H9 (cell line): ENCODE measurements at regions not wholly inside any gene's neighbourhood (a gene's known extent, or its start where the extent isn't known, plus 50 kb on each side); places are given as distances from the start of the nearest gene placed in this dataset.

Experiments used
- DNase-seq: peaks from one replicate; pipeline ENCODE4 v3.0.0-alpha.2; 2017
- H2AFZ ChIP-seq: one replicate; pipeline ENCODE4 v1.6.1; 2013; ENCODE audit warnings: mild to moderate bottlenecking, low read length, control low read depth, moderate library complexity
- H2AK5ac ChIP-seq: 2 replicates; pipeline ENCODE4 v1.6.1; 2013; ENCODE audit warnings: low read length, control low read depth, mixed read lengths; ENCODE audit not compliant: insufficient read length
- H2BK120ac ChIP-seq: one replicate; pipeline ENCODE4 v1.6.1; 2013; ENCODE audit warnings: low read depth, mild to moderate bottlenecking, low read length, control low read depth, inconsistent platforms; ENCODE audit not compliant: poor library complexity, severe bottlenecking
- H2BK12ac ChIP-seq: 2 replicates; pipeline ENCODE4 v1.6.1; 2013; ENCODE audit warnings: low read length, control low read depth, mixed read lengths, low read depth; ENCODE audit not compliant: insufficient read length
- H2BK15ac ChIP-seq: 2 replicates; pipeline ENCODE4 v1.6.1; 2013; ENCODE audit warnings: low read depth, low read length, control low read depth
- H2BK20ac ChIP-seq: one replicate; pipeline ENCODE4 v1.6.1; 2013; ENCODE audit warnings: low read depth, mild to moderate bottlenecking, low read length, control low read depth, inconsistent platforms; ENCODE audit not compliant: poor library complexity, severe bottlenecking
- H2BK5ac ChIP-seq: 2 replicates; pipeline ENCODE4 v1.6.1; 2013; ENCODE audit warnings: low read length, control low read depth, mixed read lengths; ENCODE audit not compliant: insufficient read length
- H3K14ac ChIP-seq: 2 replicates; pipeline ENCODE4 v1.6.1; 2013; ENCODE audit warnings: low read length, control low read depth; ENCODE audit not compliant: insufficient read depth
- H3K18ac ChIP-seq: 2 replicates; pipeline ENCODE4 v1.6.1; 2013; ENCODE audit warnings: low read depth, mild to moderate bottlenecking, mixed read lengths, low read length, control low read depth; ENCODE audit not compliant: insufficient read length
- H3K23ac ChIP-seq: 2 replicates; pipeline ENCODE4 v1.6.1; 2013; ENCODE audit warnings: low read length, control low read depth, mixed read lengths, low read depth; ENCODE audit not compliant: insufficient read length
- H3K23me2 ChIP-seq: 2 replicates; pipeline ENCODE4 v1.6.1; 2013; ENCODE audit warnings: low read depth, mild to moderate bottlenecking, mixed read lengths, low read length, control low read depth; ENCODE audit not compliant: insufficient read length, poor library complexity, severe bottlenecking
- H3K27ac ChIP-seq: 2 replicates; pipeline ENCODE4 v1.5.1; 2013; ENCODE audit warnings: low read length, control low read depth, mixed read lengths, low read depth; ENCODE audit not compliant: insufficient read length
- H3K27me3 ChIP-seq: 2 replicates; pipeline ENCODE4 v1.6.1; 2013; ENCODE audit warnings: low read length, control low read depth, inconsistent platforms; ENCODE audit not compliant: insufficient read depth
- H3K4ac ChIP-seq: 2 replicates; pipeline ENCODE4 v1.6.1; 2013; ENCODE audit warnings: low read depth, mild to moderate bottlenecking, control low read depth, inconsistent platforms, low read length, moderate library complexity
- H3K4me1 ChIP-seq: 2 replicates; pipeline ENCODE4 v1.6.1; 2013; ENCODE audit warnings: low read length, control low read depth, inconsistent platforms; ENCODE audit not compliant: insufficient read depth
- H3K4me2 ChIP-seq: 2 replicates; pipeline ENCODE4 v1.6.1; 2013; ENCODE audit warnings: low read length, control low read depth, mixed read lengths; ENCODE audit not compliant: insufficient read length, insufficient read depth
- H3K56ac ChIP-seq: 2 replicates; pipeline ENCODE4 v1.6.1; 2013; ENCODE audit warnings: low read depth, mild to moderate bottlenecking, mixed read lengths, low read length, control low read depth; ENCODE audit not compliant: insufficient read length
- H3K79me1 ChIP-seq: 2 replicates; pipeline ENCODE4 v1.6.1; 2013; ENCODE audit warnings: low read depth, mild to moderate bottlenecking, moderate library complexity, low read length, control low read depth, inconsistent platforms; ENCODE audit not compliant: insufficient read depth, poor library complexity, severe bottlenecking
- H3K79me2 ChIP-seq: 2 replicates; pipeline ENCODE4 v1.6.1; 2013; ENCODE audit warnings: low read length, control low read depth, inconsistent platforms; ENCODE audit not compliant: insufficient read depth
- H3K9ac ChIP-seq: 2 replicates; pipeline ENCODE4 v1.6.1; 2013; ENCODE audit warnings: low read length, control low read depth, mixed read lengths; ENCODE audit not compliant: insufficient read length; ENCODE audit errors: extremely low read depth
- H3K9me3 ChIP-seq: one replicate; pipeline ENCODE4 v1.6.1; 2013; ENCODE audit warnings: low read depth, low read length, inconsistent platforms; ENCODE audit not compliant: control insufficient read depth
- H3T11ph ChIP-seq: one replicate; pipeline ENCODE4 v1.6.1; 2013; ENCODE audit warnings: mild to moderate bottlenecking, low read length, control low read depth, inconsistent platforms
- H4K20me1 ChIP-seq: one replicate; pipeline ENCODE4 v1.6.1; 2013; ENCODE audit not compliant: control insufficient read depth, insufficient read length, insufficient read depth
- H4K5ac ChIP-seq: 2 replicates; pipeline ENCODE4 v1.6.1; 2013; ENCODE audit warnings: low read depth, mild to moderate bottlenecking, mixed read lengths, low read length, control low read depth; ENCODE audit not compliant: insufficient read length
- H4K8ac ChIP-seq: replicated peaks from 2 replicates; pipeline ENCODE4 v1.6.1; 2013; ENCODE audit warnings: low read length, control low read depth, mixed read lengths, low read depth; ENCODE audit not compliant: insufficient read length
- H4K91ac ChIP-seq: 2 replicates; pipeline ENCODE4 v1.6.1; 2013; ENCODE audit warnings: low read depth, mild to moderate bottlenecking, moderate library complexity, mixed read lengths, low read length, control low read depth; ENCODE audit not compliant: insufficient read length
- H3K27ac Mint-ChIP-seq, 3 experiments: 2 replicates in 2 of 3; 3 replicates in 1 of 3; pipeline ENCODE4 v1.8.0; 2020 to 2021; ENCODE audit warnings: mixed read lengths in 3 of 3, mild to moderate bottlenecking in 1 of 3, moderate library complexity in 1 of 3
- H3K27me3 Mint-ChIP-seq: 2 replicates; pipeline ENCODE4 v1.8.0; 2021; ENCODE audit warnings: low read depth, mild to moderate bottlenecking, moderate library complexity, mixed read lengths
- H3K36me3 Mint-ChIP-seq, 3 experiments: 2 replicates in 2 of 3; 3 replicates in 1 of 3; pipeline ENCODE4 v1.8.0; 2020 to 2021; ENCODE audit warnings: low read depth in 3 of 3, mixed read lengths in 3 of 3; ENCODE audit not compliant: insufficient read depth in 1 of 3
- H3K4me1 Mint-ChIP-seq, 2 experiments: 2 replicates each; pipeline ENCODE4 v1.8.0; 2020; ENCODE audit warnings: mixed read lengths in 2 of 2
- H3K4me3 Mint-ChIP-seq, 2 experiments: 2 replicates in 1 of 2; 3 replicates in 1 of 2; pipeline ENCODE4 v1.8.0; 2020 to 2021; ENCODE audit warnings: mild to moderate bottlenecking in 2 of 2, mixed read lengths in 2 of 2, moderate library complexity in 1 of 2
- H3K9me3 Mint-ChIP-seq, 2 experiments: 2 replicates in 1 of 2; 3 replicates in 1 of 2; pipeline ENCODE4 v1.8.0; 2020; ENCODE audit warnings: mild to moderate bottlenecking in 2 of 2, mixed read lengths in 2 of 2, moderate library complexity in 1 of 2
- WGBS: extraction: QIAGEN DNeasy Blood & Tissue Kit; methylation state at CpG from one replicate; pipeline ENCODE4 v1.1.7; 2013; ENCODE audit warnings: missing lambda C conversion rate, low lambda C conversion rate, mixed read lengths; ENCODE audit not compliant: insufficient read length; ENCODE audit errors: extremely low coverage; 5-methylcytosine and 5-hydroxymethylcytosine counted together
- TF ChIP-seq, protein P1 (sequence below): fragments of 200-600 bp; sonication (generic); conservative IDR thresholded peaks from 3 replicates; pipeline ENCODE4 v1.8.0; 2021; ENCODE audit warnings: antibody characterized with exemption, mild to moderate bottlenecking

DNA sequence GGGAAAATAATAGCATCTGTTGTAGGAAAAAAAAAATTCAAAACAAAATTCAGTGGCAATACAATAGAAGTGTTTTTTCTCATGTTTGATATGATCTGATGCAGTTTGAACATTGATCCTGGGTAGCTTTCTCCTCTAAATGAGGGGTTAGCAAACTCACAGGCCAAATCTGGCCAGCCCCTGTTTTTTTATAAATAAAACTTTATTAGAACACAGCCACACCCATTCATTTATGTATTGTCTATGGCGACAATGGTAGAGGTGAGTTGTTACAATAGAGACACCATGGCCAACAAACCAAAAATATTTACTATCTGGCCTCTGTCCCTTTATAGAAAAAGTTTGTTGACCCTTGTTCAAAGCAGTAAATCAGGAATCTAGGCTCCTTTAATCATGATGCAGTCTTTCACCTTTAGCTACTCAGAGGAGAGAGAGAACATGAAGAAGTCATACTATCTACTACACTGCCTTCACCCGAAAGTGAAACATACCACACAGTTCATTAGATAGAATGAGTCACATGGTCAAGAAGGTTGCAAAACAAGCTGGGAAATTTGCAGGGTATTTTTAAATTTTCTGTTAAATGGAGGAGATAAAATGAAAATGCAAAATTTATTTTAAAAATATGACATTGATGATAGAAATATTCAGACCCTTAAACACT is 186.6 kb upstream of the MAOA start:
- Histone ChIP-seq H2BK12ac (no peak overlapping the region), H3K14ac (no peak overlapping the region), H4K8ac (no peak overlapping the region), H2BK15ac (no peak overlapping the region), H2AFZ (no peak overlapping the region), H3K4me2 (no peak overlapping the region), H3K23me2 (no peaks in the 10 kb centered on the region), H3T11ph (no peak overlapping the region), H4K91ac (no peak overlapping the region), H3K79me1 (no peaks in the 10 kb centered on the region), H2AK5ac (no peak overlapping the region), H3K4ac (no peak overlapping the region), H3K4me1 (no peaks in the 10 kb centered on the region; the same call in 1 of the 2 replicates), H4K5ac (no peak overlapping the region), H3K9me3 (no peaks in the 10 kb centered on the region), H2BK5ac (no peak overlapping the region), H3K79me2 (no peaks in the 10 kb centered on the region), H3K27me3 (no peaks in the 10 kb centered on the region), H2BK120ac (no peak overlapping the region), H2BK20ac (no peak overlapping the region), H4K20me1 (no peaks in the 10 kb centered on the region), H3K23ac (no peak overlapping the region), H3K27ac (no peak overlapping the region), H3K18ac (no peak overlapping the region), H3K9ac (no peak overlapping the region), H3K56ac (no peak overlapping the region)
- Mint-ChIP-seq H3K36me3 (peaks cover 0 to 17% (median 12%) of the 10 kb centered on the region in 3 experiments; a peak in 4 of 7 replicates), H3K4me3 (no peak overlapping the region), H3K9me3 (peaks cover 4 to 37% of the 10 kb centered on the region in 2 experiments; a peak in 4 of 5 replicates), H3K4me1 (peaks cover 31 to 34% of the 10 kb centered on the region in 2 experiments), H3K27ac (no peak overlapping the region), H3K27me3 (no peaks in the 10 kb centered on the region)
- no CpG with 5 or more reads among the region's 2 CpGs for WGBS
- DNase-seq: no peak
- TF ChIP-seq, protein P1, sequence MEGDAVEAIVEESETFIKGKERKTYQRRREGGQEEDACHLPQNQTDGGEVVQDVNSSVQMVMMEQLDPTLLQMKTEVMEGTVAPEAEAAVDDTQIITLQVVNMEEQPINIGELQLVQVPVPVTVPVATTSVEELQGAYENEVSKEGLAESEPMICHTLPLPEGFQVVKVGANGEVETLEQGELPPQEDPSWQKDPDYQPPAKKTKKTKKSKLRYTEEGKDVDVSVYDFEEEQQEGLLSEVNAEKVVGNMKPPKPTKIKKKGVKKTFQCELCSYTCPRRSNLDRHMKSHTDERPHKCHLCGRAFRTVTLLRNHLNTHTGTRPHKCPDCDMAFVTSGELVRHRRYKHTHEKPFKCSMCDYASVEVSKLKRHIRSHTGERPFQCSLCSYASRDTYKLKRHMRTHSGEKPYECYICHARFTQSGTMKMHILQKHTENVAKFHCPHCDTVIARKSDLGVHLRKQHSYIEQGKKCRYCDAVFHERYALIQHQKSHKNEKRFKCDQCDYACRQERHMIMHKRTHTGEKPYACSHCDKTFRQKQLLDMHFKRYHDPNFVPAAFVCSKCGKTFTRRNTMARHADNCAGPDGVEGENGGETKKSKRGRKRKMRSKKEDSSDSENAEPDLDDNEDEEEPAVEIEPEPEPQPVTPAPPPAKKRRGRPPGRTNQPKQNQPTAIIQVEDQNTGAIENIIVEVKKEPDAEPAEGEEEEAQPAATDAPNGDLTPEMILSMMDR: no peak
